Neural progenitor cell (in vitro differentiated cells): ENCODE measurements at regions not wholly inside any gene's neighbourhood (a gene's known extent, or its start where the extent isn't known, plus 50 kb on each side); places are given as distances from the start of the nearest gene placed in this dataset.

Source experiments
- CTCF ChIP-seq: fragments of 200-600 bp; sonication (generic); IDR thresholded peaks from 2 replicates; pipeline ENCODE4 v1.5.1; 2017; ENCODE audit warnings: antibody characterized with exemption, mild to moderate bottlenecking
- EZH2phosphoT487 ChIP-seq: fragments of 200-600 bp; sonication (generic); IDR thresholded peaks from 2 replicates; pipeline ENCODE4 v1.6.1; 2017; ENCODE audit warnings: antibody characterized with exemption

- TF ChIP-seq CTCF: no peak
- TF ChIP-seq EZH2phosphoT487: no peak
Measured at GRCh38 chrX:20712811-20713210, 446.1 kb upstream of the RPS6KA3 start.
